NCI-H146 treated with DMSO at 0.1 percent for 48 hours (cell line): ENCODE measurements at regions not wholly inside any gene's neighbourhood (a gene's known extent, or its start where the extent isn't known, plus 50 kb on each side); places are given as distances from the start of the nearest gene placed in this dataset.
"Not testable (repeated sequence)": the region's sequence is repeated elsewhere in the genome, so short reads cannot be mapped to it uniquely, and the experiment has no call there.

Source experiments
- DNase-seq: peaks from one replicate; lab custom pipeline; 2025; ENCODE audit not compliant: unreplicated experiment; lab: John Stamatoyannopoulos, UW

DNA sequence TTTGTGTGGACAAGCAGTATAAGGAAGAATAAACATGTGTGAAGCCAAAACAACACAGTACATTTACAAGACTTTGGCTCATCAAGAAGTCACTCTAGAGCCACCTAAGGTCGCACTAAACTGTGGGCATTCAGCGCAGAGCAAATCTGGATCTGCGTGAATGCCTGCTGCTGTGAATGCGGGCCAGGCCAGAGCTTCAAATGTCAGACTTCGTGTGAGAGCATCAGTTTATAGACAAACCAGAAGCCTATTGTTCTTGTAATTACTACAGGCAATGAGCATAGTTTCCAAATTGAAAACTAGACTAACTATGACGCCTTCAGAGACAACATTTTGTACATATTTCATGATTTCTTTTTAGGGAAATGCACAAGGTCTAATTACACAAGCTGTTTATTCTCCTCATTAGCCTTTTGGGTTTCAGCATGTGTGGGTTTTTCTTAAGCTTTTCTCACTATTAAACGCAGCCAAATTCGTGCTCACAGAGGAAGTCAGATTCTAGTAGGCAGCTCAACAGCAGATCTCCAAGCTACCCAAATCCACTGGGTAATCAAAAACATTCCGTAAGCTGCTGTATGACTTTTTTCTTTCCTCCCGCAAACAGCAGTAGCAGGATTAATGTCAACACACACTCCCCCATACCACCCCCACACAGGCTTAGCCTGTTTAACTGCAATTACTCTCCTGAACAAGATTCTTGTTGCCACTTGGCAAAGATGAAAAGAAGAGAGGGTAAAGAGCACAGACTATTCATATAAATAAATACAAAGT is 84.5 kb upstream of the SETMAR start:
- no peak for DNase-seq

DNA sequence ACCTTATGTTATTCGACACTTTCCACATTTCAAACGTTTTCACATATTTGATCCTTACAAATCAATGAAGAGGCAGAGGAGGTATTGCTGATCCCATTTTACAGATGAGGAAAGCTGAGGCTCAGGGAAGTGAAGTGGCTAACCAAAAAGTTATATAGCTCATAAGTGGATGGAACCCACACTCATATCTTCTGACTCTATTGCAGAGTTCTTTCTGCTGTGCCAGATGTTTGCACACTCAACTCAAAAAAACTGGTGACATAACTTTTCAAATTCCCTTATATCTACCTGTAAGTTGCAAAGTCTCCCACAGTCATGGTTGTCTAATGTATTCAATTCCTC is 84.0 kb upstream of the SETMAR start:
- no peak for DNase-seq

DNA sequence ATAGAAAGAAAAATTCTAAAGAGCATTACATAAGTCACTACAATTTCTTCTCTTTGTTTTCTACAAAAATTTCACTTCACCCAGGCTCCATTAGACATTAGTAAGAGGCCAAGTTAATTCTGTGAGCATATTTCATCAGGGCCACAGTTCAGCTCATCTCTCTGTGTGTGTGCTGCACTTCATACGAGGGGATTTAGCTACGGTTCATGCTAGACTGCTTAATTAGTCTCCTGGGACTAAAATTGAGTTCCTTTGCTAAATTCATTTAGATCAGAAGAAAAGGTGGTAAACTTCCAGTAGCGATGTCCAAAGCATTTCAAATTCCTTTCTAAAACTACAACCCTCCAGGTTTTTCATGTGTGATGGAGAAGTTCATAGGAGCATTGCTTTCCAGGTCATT is 83.1 kb upstream of the SETMAR start:
- no peak for DNase-seq

GRCh38 chr3:4222574-4223175 is 80.5 kb upstream of the SETMAR start:
- DNase-seq, result no peak

DNA sequence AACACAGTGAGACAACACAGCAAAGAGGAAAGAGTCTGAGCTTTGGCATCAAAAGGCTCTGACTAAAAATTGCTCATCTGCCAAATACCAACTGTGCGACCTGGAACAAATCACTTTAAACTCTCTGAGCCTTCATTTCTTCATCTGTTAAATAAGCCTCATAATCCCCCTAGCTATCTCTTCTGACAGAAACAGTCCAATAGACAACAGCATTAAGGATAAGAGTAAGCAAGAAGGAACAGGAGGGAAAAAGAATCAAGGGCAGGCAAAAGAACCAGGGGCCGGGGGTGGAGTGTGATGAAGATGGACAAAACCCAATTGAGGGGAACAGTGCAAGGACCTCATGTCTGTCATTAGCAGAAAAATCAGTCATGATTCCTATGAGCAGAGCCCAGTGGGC is 79.4 kb upstream of the SETMAR start:
- no peak for DNase-seq

DNA sequence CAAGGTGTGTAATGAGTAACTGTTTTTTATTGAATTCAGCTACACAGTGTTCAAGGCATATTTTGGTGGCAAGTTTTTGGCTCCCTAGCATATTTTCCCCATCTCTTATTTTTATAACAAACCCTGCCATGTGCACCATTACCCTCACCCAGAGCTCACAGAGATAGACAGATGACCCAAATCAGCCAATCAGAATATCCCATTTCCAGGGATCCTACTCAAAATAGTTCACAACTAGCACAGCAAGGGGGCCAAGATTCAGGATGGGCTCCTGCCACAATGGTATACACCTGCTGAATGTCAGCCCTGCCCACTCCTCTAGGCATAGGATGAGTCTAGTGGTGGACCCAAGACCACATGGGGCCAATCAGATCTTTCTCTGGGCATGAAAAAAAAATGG is 78.8 kb upstream of the SETMAR start:
- DNase-seq, result no peak

DNA sequence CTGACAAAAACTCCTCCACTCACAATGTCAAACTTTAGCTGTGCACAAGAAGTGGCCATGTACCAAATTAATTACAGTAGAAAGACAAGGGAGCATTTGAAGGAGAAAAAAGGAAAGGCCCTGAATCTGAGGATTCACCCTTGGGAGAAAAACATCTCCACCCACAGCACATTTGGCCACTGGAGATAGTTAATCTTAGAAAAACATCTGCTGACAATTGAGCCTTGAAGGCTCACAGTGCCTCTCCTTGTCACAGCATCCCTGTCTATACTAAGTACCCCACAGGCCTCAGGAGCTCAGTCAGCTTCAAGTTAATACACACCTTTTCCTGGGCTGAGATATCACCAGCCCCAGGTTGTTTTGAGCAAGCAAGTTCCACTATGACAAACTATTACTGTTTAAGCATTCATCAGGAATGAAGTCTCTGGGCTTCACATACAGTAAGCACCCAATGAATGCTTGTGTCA is 78.1 kb upstream of the SETMAR start:
- DNase-seq, result no peak

DNA sequence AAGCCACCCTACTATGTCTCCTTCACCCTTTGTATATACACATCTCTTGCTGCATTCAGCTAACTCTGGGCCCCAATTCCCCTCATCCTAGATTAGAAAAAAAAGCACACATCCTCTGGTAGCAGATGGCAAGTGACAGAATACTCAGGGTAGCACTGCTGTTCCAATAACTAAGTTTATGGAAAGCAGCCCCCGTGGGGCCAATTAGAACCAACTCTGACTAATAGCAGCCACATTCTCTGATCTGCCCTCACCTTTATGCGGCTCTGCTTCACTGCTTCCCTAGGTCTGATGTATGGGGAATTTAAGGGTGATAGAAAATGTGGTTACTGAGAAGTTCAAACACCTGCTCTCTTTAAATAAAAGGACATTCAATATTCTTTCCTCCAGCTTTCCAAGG is 74.9 kb upstream of the SETMAR start:
- DNase-seq, result no peak

GRCh38 chr3:4231041-4231440 is 72.1 kb upstream of the SETMAR start:
- no peak for DNase-seq

- no peak for DNase-seq
These were observed 70.4 kb upstream of the SETMAR start for GRCh38 chr3:4232798-4233197.

- no peak for DNase-seq
These were observed 69.7 kb upstream of the SETMAR start for GRCh38 chr3:4233488-4233887.

GRCh38 chr3:4234889-4235288 is 68.3 kb upstream of the SETMAR start:
- DNase-seq, result no peak

DNA sequence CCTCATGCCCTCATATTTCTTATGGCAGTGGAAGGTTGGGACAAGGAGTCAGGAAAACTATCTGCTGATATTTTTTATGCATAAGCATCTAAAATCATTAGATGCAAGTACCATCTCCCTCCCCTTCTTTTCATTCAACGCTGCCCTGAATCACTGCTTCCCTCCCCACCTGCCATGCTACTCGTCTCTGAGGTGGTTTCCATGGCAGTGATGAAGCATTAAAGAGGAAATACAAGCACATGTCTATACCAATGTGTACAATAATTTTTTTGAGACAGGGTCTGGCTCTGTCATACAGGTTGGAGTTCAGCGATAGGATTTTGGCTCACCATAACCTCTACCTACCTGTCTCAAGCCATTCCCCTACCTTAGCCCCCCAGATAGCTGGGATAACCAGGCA is 67.5 kb upstream of the SETMAR start:
- no peak for DNase-seq

DNA sequence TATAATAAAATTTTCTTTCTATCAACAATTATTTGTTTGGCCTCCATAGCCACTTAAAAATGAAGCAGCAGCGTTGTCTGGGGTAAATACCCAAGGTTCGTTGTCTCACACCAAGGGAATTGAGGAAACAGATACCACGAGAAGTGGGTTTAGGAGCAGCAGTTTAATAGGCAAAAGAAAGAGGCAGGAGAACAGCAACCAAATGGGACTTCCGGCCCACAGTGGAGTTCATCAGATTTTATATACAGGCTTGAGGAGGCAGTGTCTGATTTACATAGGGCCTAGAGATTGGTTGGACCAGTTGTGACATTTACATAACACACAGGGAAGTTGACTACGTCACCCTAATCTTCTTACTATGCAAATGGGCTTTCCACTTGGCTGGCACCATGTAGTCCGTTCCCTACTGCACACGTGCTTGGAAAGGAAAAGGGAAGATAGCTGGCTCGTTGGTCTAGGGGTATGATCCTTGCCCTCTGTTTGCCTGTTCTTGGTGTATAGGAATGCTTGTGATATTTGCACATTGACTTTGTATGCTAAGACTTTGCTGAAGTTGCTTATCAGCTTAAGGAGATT is 61.5 kb upstream of the SETMAR start:
- no peak for DNase-seq

- DNase-seq, result no peak
These were observed 57.5 kb upstream of the SETMAR start for GRCh38 chr3:4245671-4246070.

DNA sequence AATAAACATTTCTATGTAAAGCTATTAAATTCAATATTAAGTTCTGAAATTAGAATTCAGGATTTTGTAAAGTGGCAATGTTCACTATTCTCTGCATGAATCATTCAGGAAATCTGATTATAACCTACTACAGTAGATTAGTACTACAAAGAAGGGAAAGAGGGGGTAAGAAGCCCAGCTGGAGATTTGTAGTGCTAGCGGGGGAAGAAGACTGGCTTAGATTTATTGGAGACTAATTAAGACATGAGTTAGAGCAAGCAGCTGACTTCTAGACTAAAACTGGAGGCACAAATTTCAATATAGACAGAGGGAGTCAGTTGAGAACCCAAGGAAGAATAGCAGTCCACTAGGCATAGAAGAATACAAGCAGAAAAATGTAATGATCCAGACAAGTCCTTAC is 55.8 kb upstream of the SETMAR start:
- no peak for DNase-seq

DNA sequence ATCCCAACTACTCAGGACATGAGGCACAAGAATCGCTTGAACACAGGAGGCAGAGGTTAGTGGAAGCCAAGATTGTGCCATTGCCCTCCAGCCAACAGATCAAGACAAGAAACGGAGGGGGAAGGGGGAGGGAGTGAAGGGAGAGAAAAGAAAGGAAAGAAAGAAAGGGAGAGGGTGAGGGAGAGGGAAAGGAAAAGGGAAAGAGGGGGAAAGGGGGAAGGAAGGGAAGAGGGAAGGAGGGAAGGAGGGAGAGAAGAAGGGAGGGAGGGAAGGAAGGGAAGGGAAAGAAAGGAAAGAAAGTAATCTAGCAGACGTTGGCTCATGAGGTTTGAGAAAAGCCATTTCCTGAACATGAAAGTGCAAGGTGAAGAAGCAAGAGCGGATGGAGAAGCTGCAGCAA is 53.1 kb upstream of the SETMAR start:
- DNase-seq, result no peak

- DNase-seq, result no peak
These were observed 51.8 kb upstream of the SETMAR start for GRCh38 chr3:4251412-4251811.

GRCh38 chr3:4253072-4253832 is 49.9 kb upstream of the SETMAR start:
- not testable (repeated sequence) for DNase-seq
